Vagina (tissue), 2 donors: ENCODE measurements at regions not wholly inside any gene's neighbourhood (a gene's known extent, or its start where the extent isn't known, plus 50 kb on each side); places are given as distances from the start of the nearest gene placed in this dataset.

Source experiments
- DNase-seq, 2 donors: peaks; one replicate each; pipeline ENCODE4 v3.0.0-alpha.2; 2017; ENCODE audit errors: extremely low spot score in 2 of 2
- H3K27ac ChIP-seq: fragments of 200-600 bp; sonication (generic); one replicate; pipeline ENCODE4 v1.5.1; 2019
- H3K27me3 ChIP-seq: fragments of 200-600 bp; sonication (generic); one replicate; pipeline ENCODE4 v1.5.1; 2019
- H3K36me3 ChIP-seq, 2 donors: fragments of 200-600 bp; sonication (generic); one replicate each; pipeline ENCODE4 v1.5.1; 2017 to 2019
- H3K4me1 ChIP-seq: fragments of 200-600 bp; sonication (generic); one replicate; pipeline ENCODE4 v1.5.1; 2019
- H3K4me3 ChIP-seq, 2 donors: fragments of 200-600 bp; sonication (generic); 1 replicate in 1 of 2; 2 replicates in 1 of 2; pipeline ENCODE4 v1.5.1; 2016 to 2019
- H3K9me3 ChIP-seq: fragments of 200-600 bp; sonication (generic); one replicate; pipeline ENCODE4 v1.5.1; 2019
- POLR2A ChIP-seq, 2 donors: fragments of 450-650 bp; IDR thresholded peaks; one replicate each; pipeline ENCODE4 v1.6.1; 2017; ENCODE audit warnings: antibody characterized with exemption in 2 of 2, mild to moderate bottlenecking in 2 of 2, moderate library complexity in 2 of 2
- POLR2AphosphoS5 ChIP-seq, 2 donors: sonication (generic); formaldehyde crosslinking; IDR thresholded peaks; one replicate each; pipeline ENCODE4 v1.9.0; 2017; ENCODE audit warnings: antibody characterized with exemption in 2 of 2, mild to moderate bottlenecking in 2 of 2, low read depth in 1 of 2; ENCODE audit not compliant: insufficient read depth in 1 of 2
- intact Hi-C: fragments of 100-400 bp; cut with DNase I; formaldehyde crosslinking; loops from one replicate; pipeline ENCODE4 v1.15.1; 2023
- TF ChIP-seq, protein P1 (sequence below), 3 experiments: fragments of 450-650 bp in 2 of 3; fragments of 200-600 bp in 1 of 3; sonication (generic) in 1 of 3; IDR thresholded peaks; one replicate each; pipeline ENCODE4 v1.5.1; 2017 to 2019; ENCODE audit warnings: antibody characterized with exemption in 3 of 3, mild to moderate bottlenecking in 2 of 3, moderate library complexity in 2 of 3

- TF ChIP-seq POLR2A (IDR thresholded peaks at IDR 0.05) (no peak), POLR2AphosphoS5 (IDR thresholded peaks at IDR 0.05; ENCODE audit: insufficient read depth in 1 of 2, low read depth in 1 of 2) (no peak)
- TF ChIP-seq, protein P1, sequence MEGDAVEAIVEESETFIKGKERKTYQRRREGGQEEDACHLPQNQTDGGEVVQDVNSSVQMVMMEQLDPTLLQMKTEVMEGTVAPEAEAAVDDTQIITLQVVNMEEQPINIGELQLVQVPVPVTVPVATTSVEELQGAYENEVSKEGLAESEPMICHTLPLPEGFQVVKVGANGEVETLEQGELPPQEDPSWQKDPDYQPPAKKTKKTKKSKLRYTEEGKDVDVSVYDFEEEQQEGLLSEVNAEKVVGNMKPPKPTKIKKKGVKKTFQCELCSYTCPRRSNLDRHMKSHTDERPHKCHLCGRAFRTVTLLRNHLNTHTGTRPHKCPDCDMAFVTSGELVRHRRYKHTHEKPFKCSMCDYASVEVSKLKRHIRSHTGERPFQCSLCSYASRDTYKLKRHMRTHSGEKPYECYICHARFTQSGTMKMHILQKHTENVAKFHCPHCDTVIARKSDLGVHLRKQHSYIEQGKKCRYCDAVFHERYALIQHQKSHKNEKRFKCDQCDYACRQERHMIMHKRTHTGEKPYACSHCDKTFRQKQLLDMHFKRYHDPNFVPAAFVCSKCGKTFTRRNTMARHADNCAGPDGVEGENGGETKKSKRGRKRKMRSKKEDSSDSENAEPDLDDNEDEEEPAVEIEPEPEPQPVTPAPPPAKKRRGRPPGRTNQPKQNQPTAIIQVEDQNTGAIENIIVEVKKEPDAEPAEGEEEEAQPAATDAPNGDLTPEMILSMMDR (IDR thresholded peaks at IDR 0.05), result no peak
- no peak overlapping the region for H3K27ac ChIP-seq
- no peak overlapping the region for H3K4me3 ChIP-seq
- H3K36me3 ChIP-seq, result no peaks in the 10 kb centered on the region
- intact Hi-C loops, result no loop called here
- no peaks in the 10 kb centered on the region for H3K9me3 ChIP-seq
- no peak for DNase-seq
- no peaks in the 10 kb centered on the region for H3K4me1 ChIP-seq
- H3K27me3 ChIP-seq, result no peaks in the 10 kb centered on the region
Observed at GRCh38 chr5:96572864-96573512, 89.2 kb upstream of the CAST start.

DNA sequence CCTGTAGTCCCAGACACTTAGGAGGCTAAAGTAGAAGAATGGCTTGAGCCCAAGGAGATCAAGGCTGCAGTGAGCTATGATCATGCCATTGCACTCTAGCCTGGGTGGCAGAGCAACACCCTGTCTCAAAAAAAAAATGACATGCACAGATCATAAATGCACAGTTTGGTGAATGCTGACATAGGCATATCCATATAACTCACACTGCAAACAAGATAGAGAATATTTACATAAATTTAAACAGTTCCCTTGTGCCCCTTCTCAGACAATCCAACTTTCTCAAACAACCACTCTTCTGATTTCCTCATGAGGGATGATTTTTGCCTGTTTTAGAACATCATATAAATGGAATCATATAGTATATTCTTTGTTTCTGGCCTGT, 88.7 kb upstream of the CAST start:
- TF ChIP-seq, protein P1 (IDR thresholded peaks at IDR 0.05), result no peak
- TF ChIP-seq POLR2A (IDR thresholded peaks at IDR 0.05) (no peak), POLR2AphosphoS5 (IDR thresholded peaks at IDR 0.05; ENCODE audit: insufficient read depth in 1 of 2, low read depth in 1 of 2) (no peak)
- no peaks in the 10 kb centered on the region for H3K9me3 ChIP-seq
- DNase-seq, result no peak
- intact Hi-C loops, result no loop called here
- H3K4me3 ChIP-seq, result no peak overlapping the region
- H3K27me3 ChIP-seq, result no peaks in the 10 kb centered on the region
- no peaks in the 10 kb centered on the region for H3K4me1 ChIP-seq
- H3K36me3 ChIP-seq, result no peaks in the 10 kb centered on the region
- no peak overlapping the region for H3K27ac ChIP-seq

DNA sequence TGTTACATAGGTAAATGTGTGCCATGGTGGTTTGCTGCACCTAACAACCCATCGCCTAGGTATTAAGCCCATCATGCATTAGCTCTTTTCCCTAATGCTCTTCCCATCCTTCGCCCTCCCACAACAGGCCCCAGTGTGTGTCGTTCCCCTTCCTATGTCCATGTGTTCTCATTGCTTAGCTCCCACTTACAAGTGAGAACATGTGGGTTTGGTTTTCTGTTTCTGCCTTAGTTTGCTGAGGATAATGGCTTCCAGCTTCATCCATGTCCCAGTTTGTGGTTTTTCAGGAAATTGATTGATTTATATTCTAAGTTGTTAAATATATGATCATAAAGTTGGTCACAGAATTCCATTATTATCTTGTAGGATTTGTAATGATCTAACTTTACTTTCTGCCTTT, 85.3 kb upstream of the CAST start:
- intact Hi-C loops, result no loop called here
- no peaks in the 10 kb centered on the region for H3K9me3 ChIP-seq

DNA sequence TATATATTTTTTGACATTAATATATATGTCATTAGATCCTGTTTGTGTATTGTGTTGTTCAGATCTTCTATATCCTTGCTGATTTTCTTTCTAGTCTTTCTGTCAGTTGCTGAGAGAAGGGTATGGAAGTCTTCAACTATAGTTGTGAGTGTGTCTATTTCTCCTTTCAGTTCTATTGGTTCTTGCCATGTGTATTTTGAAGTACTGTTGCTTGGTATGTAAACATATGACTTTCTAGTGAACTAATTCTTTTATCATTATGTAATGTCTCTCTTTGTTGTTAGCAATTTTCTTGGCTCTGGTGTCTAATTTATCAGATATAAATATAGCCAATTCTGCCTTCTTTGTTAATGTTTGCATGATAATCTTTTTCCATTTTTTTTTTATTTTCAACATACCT, 84.3 kb upstream of the CAST start:
- intact Hi-C loops, result no loop called here
- DNase-seq, result no peak
- Histone ChIP-seq H3K4me1 (no peaks in the 10 kb centered on the region), H3K9me3 (no peaks in the 10 kb centered on the region), H3K27ac (no peak overlapping the region), H3K27me3 (no peaks in the 10 kb centered on the region), H3K36me3 (no peaks in the 10 kb centered on the region), H3K4me3 (no peak overlapping the region)
- no peak for TF ChIP-seq POLR2AphosphoS5 (IDR thresholded peaks at IDR 0.05; ENCODE audit: insufficient read depth in 1 of 2, low read depth in 1 of 2)
- TF ChIP-seq, protein P1 (IDR thresholded peaks at IDR 0.05), result no peak
- no peak for TF ChIP-seq POLR2A (IDR thresholded peaks at IDR 0.05)

More for the DNA sequence above, 85.3 kb upstream of the CAST start:
- TF ChIP-seq, protein P1 (IDR thresholded peaks at IDR 0.05), result no peak
- no peak for TF ChIP-seq POLR2A (IDR thresholded peaks at IDR 0.05)
- no peak for TF ChIP-seq POLR2AphosphoS5 (IDR thresholded peaks at IDR 0.05; ENCODE audit: insufficient read depth in 1 of 2, low read depth in 1 of 2)
- DNase-seq, result no peak
- Histone ChIP-seq H3K4me1 (no peaks in the 10 kb centered on the region), H3K27me3 (no peaks in the 10 kb centered on the region), H3K36me3 (no peaks in the 10 kb centered on the region), H3K27ac (no peak overlapping the region), H3K4me3 (no peak overlapping the region)

- intact Hi-C loops, result no loop called here
- Histone ChIP-seq H3K36me3 (no peaks in the 10 kb centered on the region), H3K4me1 (no peaks in the 10 kb centered on the region)
Observed at GRCh38 chr5:96579711-96580110, 82.5 kb upstream of the CAST start.

More at GRCh38 chr5:96579711-96580110, 82.5 kb upstream of the CAST start:
- DNase-seq, result no peak
- H3K27me3 ChIP-seq, result no peaks in the 10 kb centered on the region
- no peaks in the 10 kb centered on the region for H3K9me3 ChIP-seq
- H3K4me3 ChIP-seq, result no peak overlapping the region
- H3K27ac ChIP-seq, result no peak overlapping the region
- no peak for TF ChIP-seq POLR2AphosphoS5 (IDR thresholded peaks at IDR 0.05; ENCODE audit: insufficient read depth in 1 of 2, low read depth in 1 of 2)
- TF ChIP-seq POLR2A (IDR thresholded peaks at IDR 0.05), result no peak
- TF ChIP-seq, protein P1 (IDR thresholded peaks at IDR 0.05), result no peak
